ENCODE measurements at regions not wholly inside any gene's neighbourhood (a gene's known extent, or its start where the extent isn't known, plus 50 kb on each side); places are given as distances from the start of the nearest gene placed in this dataset.
"Not testable (repeated sequence)": the region's sequence is repeated elsewhere in the genome, so short reads cannot be mapped to it uniquely, and the experiment has no call there.

DNA sequence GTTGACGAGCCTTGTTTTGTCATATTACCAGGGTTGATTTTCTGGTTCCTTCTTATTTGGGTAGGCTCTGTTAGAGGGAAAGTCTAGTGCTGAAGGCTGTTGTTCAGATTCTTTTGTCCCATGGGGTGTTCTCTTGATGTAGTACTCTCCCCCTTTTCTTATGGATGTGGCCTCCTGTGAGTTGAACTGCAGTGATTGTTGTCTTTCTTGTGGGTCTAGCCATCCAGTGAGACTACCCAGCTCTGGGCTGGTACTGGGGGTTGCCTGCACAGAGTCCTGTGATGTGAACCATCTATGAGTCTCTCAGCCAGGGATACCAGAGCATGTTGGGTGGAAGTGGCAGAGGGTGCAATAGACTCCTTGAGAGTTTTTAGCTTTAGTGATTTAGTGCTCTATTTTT lies 680.6 kb downstream of the RFPL4B start:
- intact Hi-C loops (cut with micrococcal nuclease), result no loop called here

DNA sequence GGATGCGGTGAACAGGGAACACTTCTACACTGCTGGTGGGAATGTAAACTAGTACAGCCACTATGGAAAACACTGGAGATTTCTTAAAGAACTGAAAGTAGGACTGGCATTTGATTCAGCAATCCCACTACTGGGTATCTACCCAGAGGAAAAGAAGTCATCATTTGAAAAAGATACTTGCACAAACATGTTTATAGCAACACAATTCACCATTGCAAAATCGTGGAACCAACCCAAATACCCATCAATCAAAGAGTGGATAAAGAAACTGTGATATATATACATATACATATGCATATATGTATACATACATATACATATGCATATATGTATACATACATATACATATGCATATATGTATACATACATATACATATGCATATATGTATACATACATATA lies 682.0 kb downstream of the RFPL4B start:
- intact Hi-C loops (cut with micrococcal nuclease), result not testable (repeated sequence)

GRCh38 chr6:113031591-113032238 lies 684.6 kb downstream of the RFPL4B start:
- intact Hi-C loops (cut with micrococcal nuclease), result no loop called here

- intact Hi-C loops (cut with micrococcal nuclease), result no loop called here
Observed at GRCh38 chr6:113039005-113039404, 691.9 kb downstream of the RFPL4B start.

- intact Hi-C loops (cut with micrococcal nuclease), result no loop called here
Observed at GRCh38 chr6:113047148-113047547, 700.0 kb downstream of the RFPL4B start.

GRCh38 chr6:113047932-113048331 lies 700.8 kb downstream of the RFPL4B start:
- intact Hi-C loops (cut with micrococcal nuclease), result no loop called here

GRCh38 chr6:113048741-113049140 lies 701.6 kb downstream of the RFPL4B start:
- intact Hi-C loops (cut with micrococcal nuclease), result no loop called here

DNA sequence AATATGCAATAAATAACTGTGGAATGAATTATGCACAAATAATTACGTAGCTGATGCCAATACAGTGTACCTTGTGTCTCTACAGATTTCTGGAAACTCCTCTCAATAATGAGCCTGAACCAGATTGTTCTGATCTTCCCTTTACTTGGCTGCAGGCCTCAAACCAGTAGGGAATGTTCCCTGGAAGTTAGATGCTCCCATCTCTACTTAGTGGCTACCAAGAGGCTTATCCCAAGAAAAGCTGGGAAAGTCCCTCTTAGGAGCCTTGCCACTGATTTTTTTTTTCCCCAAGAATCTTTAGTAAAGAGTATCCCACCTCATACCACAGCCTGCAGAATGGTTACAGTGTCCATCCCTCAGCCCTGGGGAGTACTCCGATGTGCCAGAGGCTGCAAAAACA lies 702.1 kb downstream of the RFPL4B start:
- intact Hi-C loops (cut with micrococcal nuclease), result no loop called here

- intact Hi-C loops (cut with micrococcal nuclease), result no loop called here
Observed at GRCh38 chr6:113050010-113050858, 703.1 kb downstream of the RFPL4B start.

GRCh38 chr6:113050979-113051378 lies 703.8 kb downstream of the RFPL4B start:
- intact Hi-C loops (cut with micrococcal nuclease), result no loop called here

GRCh38 chr6:113052506-113052905 lies 705.4 kb downstream of the RFPL4B start:
- intact Hi-C loops (cut with micrococcal nuclease), result no loop called here

DNA sequence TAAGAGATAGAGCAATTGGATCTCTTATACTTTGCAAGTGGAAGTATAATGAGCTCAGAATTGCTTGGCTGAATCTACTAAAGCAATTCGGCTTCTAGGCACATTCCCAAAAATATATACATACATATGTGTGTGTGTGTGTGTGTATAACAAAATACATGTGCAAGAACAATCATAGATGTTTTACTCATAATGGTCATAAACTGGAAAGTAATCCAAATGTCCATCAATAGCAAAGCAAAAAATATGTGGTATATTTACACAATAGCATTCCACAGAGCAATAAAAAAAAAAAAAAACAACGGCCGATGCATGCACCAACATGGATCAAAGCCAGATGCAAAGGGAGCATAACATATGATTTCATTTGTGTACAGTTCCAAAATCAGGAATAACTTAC lies 707.9 kb downstream of the RFPL4B start:
- intact Hi-C loops (cut with micrococcal nuclease), result no loop called here

- intact Hi-C loops (cut with micrococcal nuclease), result no loop called here
Observed at GRCh38 chr6:113055998-113056397, 708.9 kb downstream of the RFPL4B start.

DNA sequence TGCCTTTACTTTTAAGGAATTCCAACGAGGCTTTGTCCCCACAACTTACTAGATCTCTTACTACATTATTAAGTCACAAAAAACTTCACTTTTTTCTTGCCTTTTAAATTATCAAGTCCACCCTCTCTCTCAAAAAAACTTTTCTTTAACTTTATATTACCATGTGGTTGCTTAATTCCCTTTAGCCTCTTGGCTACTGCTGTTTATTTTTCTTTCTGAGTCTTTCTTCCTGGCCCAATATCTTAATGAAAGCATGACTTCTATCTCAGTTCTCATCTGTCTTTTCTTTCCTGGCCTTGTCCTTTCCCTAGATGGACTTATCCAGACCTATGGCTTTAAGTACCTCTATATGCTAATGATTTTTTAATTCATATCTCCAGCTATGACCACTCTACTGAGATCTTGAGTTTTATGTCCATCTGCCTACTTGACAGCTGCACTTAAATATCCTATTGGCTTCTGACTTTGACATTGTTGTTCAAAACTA lies 710.5 kb downstream of the RFPL4B start:
- intact Hi-C loops (cut with micrococcal nuclease), result no loop called here

DNA sequence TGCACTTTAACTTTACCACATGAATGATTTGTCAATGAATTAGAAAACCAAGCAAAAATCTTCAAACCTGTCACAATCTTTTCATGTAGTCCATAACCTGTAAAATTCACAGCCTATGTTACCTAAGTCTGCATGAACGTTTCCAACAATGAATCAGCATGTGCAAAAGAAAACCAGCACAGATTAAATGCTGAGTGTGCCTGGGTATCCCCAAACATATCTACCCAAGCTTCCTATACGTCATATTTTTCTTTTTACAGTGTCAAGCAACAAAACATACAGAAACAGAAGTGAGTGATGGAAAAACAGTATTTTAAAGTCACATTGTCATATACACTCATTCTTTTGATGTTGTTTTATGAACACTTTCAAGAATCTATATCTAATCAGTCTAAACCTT lies 713.5 kb downstream of the RFPL4B start:
- intact Hi-C loops (cut with micrococcal nuclease), result no loop called here

- intact Hi-C loops (cut with micrococcal nuclease), result no loop called here
Observed at GRCh38 chr6:113065611-113066010, 718.5 kb downstream of the RFPL4B start.

- intact Hi-C loops (cut with micrococcal nuclease), result no loop called here
Observed at GRCh38 chr6:113067612-113068275, 720.6 kb downstream of the RFPL4B start.

DNA sequence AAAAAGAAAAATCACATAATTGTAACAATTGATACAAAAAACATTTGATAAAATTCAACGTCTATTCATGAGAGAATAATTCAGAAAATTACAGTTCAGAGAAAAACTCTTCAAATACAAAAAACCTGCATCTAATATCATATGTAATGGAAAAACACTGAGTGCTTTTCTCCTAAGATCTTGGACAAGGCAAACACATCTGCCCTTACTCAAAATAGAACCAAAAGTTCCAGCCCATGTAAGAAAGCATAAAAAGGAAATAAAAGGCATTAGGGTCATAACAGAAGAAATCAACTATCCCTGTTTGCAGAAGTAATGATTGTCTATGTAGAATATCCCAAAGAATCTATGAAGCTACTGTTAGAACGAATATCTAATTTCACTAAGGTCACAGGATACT lies 721.4 kb downstream of the RFPL4B start:
- intact Hi-C loops (cut with micrococcal nuclease), result no loop called here

- intact Hi-C loops (cut with micrococcal nuclease), result not testable (repeated sequence)
Observed at GRCh38 chr6:113070681-113071080, 723.6 kb downstream of the RFPL4B start.

DNA sequence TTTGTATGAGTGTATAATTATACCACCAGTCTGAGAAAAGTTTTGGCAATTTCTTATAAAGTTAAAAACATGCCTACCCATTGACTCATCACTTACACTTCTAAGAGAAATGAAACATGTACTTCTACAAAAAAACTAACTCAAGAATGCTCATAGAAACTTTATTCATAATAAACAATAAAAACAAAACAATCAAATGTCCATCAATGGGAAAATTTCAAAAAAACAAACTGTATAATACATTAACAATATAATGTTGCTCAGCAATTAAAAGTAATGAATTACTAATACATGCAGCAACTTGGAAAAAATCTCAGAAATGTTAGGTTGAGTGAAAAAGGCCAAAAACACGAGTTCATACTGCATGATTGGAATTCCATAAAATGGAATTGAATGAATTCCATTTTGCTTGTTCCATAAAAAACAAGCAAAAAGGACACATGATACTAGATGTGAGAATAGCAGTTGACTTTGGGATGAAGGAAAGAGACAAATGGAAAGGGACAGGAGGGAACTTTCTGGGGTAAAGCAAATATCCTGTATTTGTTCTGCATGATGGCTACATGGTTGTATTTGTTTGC lies 726.6 kb downstream of the RFPL4B start:
- intact Hi-C loops (cut with micrococcal nuclease), result no loop called here

- intact Hi-C loops (cut with micrococcal nuclease), result no loop called here
Observed at GRCh38 chr6:113076116-113076515, 729.0 kb downstream of the RFPL4B start.

GRCh38 chr6:113076816-113077215 lies 729.7 kb downstream of the RFPL4B start:
- intact Hi-C loops (cut with micrococcal nuclease), result no loop called here

All from T-helper 2 cell treated with Interferon-gamma antibody and Interleukin-4, amounts not matched to agents 100 ng/mL and 5 ng/mL, for 36 hours (primary cell).